ENCODE measurements at regions not wholly inside any gene's neighbourhood (a gene's known extent, or its start where the extent isn't known, plus 50 kb on each side); places are given as distances from the start of the nearest gene placed in this dataset.

DNA sequence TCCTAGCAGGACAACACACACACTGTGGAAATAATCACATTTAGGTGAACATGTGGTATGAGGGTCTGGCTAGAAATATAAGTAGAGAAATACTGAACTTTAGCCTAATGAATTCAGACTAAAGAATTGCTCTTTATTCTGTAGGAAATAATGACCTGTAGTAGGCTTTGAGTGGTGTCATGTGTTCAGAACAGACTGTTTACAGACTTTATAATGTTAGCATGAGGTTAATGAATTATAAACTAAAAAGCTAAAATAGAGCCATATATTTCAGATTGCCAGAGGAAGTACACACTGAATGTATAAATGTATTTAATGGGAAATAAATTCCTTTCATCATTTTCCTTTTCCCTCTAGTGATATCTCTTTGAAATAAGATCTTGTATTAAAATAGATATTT, 669.5 kb upstream of the EPHA7 start:
- no peak for TF ChIP-seq POLR2A (IDR thresholded peaks at IDR 0.05)
- TF ChIP-seq, protein P1, sequence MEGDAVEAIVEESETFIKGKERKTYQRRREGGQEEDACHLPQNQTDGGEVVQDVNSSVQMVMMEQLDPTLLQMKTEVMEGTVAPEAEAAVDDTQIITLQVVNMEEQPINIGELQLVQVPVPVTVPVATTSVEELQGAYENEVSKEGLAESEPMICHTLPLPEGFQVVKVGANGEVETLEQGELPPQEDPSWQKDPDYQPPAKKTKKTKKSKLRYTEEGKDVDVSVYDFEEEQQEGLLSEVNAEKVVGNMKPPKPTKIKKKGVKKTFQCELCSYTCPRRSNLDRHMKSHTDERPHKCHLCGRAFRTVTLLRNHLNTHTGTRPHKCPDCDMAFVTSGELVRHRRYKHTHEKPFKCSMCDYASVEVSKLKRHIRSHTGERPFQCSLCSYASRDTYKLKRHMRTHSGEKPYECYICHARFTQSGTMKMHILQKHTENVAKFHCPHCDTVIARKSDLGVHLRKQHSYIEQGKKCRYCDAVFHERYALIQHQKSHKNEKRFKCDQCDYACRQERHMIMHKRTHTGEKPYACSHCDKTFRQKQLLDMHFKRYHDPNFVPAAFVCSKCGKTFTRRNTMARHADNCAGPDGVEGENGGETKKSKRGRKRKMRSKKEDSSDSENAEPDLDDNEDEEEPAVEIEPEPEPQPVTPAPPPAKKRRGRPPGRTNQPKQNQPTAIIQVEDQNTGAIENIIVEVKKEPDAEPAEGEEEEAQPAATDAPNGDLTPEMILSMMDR (IDR thresholded peaks at IDR 0.05): no peak

Data from heart left ventricle (tissue), 13 donors.